Hematopoietic multipotent progenitor cell treated with erythropoietin and hydrocortisone succinate and interleukin-3 and kit ligand, for 17 days (in vitro differentiated cells): ENCODE measurements at regions not wholly inside any gene's neighbourhood (a gene's known extent, or its start where the extent isn't known, plus 50 kb on each side); places are given as distances from the start of the nearest gene placed in this dataset.
"Not testable (repeated sequence)": the region's sequence is repeated elsewhere in the genome, so short reads cannot be mapped to it uniquely, and the experiment has no call there.

ENCODE experiments used
- DNase-seq: peaks from one replicate; pipeline ENCODE4 v3.0.0-alpha.2; 2015; ENCODE audit warnings: low spot score

DNA sequence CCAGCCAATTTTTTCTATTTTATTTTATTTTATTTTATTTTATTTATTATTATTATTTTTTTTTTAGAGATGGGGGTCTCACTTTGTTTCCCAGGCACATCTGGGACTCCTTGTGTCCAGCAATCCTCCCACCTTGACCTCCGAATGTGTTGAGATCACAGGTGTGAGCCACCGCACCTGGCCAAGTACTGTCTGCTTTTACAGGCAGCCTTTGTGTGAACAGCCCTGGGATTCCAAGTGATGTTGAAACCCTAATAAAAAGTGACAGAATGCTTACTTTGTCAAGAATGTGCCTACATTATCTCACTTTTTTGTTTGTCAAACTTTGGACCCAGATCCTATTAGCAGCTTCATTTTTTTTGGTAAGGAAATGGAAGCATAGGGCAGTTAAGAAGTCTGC, 220.1 kb upstream of the EDNRB start:
- no peak for DNase-seq

DNA sequence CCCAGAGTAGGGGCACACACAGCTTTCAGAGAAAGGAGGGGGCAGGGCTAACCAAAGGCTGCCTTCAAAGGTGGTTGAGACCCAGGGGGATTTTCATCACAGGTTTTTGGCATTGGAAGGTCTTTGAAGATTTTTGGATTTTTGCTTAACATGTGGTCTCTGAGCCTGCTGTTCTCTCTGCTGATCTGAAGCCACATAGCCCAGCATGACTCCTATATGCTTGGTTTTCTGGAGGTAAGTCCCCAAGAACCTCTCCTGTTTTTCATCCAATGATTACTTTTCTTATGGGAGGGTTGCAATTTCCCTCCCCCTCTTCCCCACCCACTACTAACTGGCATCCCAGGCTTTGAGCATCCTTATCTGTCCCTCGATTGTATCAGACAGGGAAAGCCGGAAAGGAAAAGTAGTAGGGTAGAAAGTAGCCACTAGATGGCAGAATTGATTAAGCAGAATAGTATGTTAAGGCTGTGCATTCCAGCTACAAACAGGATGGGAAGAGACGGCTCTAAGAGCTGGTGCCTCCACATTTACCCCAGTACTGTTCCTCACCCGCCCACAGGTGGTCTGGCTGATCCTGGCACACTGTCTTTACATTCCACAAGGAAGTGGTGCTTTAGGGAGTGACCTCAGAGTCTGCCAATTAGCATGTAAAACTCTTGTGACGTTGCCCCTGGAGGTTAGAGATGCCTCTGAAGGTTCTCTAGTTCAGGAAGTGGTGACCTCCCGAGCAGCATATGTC, 218.9 kb upstream of the EDNRB start:
- DNase-seq = peak; percentile 25

DNA sequence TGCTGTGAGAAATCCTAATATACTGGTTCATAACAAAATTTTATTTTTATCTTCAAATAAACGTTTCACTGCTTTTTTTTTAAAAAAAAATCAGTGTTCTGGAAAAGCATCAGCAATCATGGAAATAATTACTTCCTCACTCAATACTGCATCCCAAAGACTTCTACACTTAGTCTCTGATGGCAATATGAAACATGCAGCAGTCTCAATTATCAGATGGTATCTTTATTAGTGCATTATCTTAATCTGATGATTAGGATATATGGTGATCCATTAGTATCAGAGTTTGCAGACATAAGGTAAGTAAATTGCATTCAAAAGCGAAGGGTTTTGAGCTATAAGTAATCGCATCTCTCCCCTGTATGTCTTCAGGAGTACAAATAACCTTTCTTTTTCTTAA, 218.3 kb upstream of the EDNRB start:
- no peak for DNase-seq

DNA sequence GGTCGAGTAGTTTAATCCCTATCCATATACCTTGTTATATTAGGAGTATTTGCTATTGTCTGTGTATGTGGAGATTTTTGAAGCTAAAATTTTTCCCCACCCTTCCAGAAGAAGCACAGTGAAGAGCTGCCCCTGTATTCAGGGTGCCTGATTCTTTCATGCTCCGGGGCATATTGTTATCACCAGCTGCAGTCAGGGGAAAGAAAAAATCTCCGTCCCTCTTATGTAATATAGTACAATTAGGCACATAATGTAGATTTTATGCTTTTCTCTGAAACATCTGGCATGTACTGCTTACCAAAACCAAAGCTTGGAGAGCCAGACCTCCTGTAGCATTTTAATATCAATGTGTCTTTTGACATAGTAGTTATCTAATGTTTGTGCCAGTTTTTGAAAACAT, 214.9 kb upstream of the EDNRB start:
- DNase-seq = no peak

DNA sequence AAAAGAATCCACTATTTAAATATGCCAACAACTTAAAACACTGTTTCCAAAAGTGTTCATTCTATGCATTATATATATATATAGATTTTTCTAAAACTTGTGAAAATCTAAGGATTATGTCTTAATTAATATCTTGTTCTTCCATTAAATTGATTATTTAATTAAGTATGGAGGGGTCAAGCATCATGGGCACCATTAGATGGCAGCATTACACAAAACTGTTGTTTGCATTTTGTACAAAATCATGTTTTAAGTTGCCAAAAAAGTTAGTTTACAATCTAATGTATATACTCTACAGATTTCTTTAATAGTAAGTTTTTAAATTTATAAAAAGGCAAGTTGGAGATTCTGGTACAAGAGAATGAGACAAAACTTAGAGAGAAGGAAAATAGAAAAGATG, 213.2 kb upstream of the EDNRB start:
- DNase-seq = no peak

DNA sequence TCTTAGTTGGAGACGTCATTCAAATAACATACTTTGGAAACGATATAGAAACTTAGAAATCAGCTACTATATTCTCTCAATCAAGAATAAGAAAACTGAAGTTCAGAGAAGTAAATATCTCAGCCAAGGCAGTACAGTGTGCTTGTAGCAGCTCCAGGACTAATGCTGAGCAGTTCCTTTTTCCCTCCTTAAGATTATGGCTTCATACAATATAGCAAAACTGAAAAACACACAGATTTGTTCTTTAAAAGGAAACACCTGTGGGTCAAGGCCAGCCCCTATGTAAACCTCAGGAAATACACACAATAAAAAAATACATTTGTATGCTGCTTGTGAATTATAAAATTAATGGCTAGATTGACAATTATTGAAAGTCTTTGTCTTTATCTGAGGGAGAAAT, 212.7 kb upstream of the EDNRB start:
- no peak for DNase-seq

DNA sequence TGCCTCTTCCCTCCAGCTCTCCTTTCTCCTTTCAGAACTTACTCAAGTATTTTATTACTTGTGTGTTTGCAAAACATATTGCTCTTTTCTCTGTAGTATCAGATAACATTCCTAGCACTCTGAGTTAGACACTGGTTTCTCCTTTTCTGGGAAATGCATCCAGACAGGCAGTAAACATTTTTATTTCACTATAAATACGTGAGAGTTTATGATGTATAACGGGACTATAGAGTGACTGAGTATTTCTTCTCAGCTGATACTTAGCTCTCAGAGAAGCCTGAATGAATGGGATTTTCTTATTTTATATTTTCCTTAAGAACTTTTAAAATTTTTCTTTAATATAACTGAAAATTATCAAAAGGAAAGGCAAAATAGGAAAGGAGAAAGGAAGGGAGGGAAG, 211.2 kb upstream of the EDNRB start:
- no peak for DNase-seq

DNA sequence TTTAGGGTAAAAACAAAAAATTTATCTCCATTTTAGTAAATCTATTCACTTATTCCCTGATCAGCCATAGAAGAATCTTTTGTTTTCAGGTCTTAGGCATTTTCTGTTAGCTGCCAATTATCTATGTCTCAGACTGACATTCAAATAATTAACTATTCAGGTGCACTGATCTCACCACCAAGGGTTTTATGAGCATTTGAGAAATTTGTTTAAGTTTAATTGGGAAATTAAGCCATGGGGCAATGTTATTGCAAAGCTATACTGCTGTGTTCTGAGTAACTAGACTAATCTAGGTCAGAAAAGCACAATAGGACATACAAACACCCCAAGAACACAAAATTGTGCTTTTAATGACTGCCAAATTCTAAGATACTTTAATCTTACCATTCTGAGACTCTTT, 210.7 kb upstream of the EDNRB start:
- no peak for DNase-seq

DNA sequence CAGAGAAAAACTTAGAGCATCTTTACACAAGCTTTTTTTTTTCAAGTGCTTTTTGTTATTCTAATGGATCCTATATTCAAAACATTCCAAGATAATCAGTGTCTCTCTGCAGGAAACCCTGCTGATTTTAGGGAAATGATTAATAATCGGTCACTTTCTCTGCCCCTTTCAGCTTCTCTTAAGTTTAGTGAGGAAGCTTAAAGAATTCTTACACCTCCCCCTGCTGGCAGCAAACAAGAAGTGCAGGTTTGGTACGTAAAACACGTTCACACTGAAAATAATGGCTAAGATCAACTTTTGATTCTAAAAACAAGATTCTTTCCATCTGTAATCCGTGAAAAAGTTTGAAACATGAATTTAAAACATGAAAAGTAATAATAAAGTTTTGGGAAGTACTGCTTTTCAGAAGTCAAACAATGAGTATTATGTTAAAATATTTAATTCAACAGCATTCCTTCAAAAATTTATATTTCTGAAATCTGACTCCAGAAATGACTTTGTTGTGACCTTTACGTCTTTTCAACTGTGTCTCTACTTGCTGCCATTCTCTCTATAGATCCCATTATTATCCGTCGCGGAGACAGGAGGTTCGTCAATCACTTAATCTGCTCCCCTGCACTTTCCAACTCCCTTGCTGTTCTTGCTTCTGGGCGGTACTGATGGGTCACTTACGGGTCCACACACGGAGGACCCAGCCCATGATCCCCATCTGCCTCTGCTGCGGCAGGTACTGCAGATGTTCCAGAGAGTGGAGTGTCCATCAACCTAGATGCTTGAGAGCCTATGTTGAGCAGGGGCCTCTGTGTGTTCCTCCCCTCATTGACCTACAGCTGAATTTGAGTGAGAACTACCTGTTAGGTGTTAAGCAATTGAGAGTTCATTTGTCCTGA, 203.1 kb upstream of the EDNRB start:
- DNase-seq = peak; percentile 41

DNA sequence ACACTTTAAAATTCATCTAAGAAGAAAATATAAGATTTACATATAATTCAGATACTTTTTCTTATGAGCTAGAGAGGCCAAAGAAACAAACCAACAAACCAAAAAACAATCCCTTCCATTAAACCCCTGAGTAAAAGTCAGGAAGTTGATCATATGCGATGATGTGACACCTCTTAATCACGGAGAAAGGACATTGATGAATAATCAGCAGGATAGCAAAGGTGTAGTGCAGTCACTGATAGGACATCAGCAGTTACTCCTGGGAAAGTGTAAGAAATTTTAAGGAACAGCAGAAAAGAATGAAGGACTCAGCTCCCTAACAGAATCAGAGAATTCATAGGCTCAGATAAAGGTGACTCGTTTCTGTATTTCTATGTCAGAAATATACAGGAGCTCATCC, 202.4 kb upstream of the EDNRB start:
- no peak for DNase-seq

DNA sequence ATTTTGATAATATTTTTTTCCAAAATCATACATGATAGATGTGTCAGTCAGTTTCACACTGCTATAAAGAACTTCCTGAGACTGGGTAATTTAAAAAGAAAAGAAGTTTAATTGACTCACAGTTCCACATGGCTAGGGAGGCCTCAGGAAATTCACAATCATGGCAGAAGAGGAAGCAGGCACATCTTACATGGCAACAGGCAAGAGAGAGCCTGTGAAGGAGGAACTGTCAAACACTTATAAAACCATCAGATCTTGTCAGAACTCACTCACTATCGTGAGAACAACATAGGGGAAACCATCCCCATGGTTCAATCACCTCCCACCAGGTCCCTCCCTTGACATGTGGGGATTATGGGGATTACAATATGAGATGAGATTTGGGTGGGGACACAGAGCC, 201.5 kb upstream of the EDNRB start:
- not testable (repeated sequence) for DNase-seq

DNA sequence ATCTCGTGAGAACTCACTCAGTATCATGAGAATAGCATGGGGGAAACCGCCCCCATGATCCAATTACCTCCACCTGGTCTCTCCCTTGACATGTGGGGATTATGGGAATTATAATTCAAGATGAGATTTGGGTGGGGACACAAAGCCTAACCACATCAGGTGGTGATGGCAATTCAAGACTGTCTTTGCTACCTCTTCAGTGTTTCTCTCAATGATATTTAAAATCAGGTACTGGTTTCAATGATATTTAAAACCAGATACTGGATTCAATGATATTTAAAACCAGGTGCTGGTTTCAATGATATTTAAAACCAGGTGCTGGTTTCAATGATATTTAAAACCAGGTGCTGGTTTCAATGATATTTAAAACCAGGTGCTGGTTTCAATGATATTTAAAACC, 198.4 kb upstream of the EDNRB start:
- DNase-seq = not testable (repeated sequence)

DNA sequence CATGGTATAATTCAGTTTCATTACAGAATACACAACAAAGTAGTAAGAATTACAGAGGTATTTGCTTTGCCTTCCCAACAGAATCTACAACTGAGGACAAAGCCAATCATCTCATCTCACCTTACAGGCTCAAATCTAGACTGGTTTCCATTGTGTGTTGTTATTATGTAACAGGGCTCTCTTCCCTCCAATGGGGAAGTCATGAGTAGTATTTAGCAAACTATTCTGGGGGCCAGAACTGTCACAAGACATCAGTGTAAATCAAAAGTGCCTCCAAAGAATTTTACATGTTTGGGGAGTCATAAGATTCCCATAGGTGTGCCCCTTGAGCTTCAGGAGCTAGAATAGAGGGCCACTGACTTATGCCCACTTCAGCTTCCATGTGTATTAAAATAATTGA, 187.0 kb upstream of the EDNRB start:
- DNase-seq = no peak

DNA sequence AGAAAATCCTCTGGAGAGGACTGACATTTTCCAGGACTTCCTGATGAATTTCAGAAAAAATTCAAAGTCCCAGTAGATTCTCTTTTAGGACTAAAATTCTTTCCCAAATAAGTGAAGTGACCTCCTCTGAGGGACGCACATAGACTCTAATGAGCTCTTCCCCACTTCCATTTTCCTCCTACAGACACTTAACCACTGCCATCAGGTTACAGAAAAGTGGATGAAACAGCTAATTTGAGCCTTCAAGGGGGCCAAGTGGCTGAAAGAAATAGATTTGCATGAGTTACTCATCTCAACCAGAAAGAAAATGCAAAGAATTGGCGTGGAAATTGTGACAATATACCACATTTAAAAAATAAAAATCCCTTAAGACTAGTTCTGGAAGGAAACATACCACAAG, 185.3 kb upstream of the EDNRB start:
- DNase-seq = no peak

DNA sequence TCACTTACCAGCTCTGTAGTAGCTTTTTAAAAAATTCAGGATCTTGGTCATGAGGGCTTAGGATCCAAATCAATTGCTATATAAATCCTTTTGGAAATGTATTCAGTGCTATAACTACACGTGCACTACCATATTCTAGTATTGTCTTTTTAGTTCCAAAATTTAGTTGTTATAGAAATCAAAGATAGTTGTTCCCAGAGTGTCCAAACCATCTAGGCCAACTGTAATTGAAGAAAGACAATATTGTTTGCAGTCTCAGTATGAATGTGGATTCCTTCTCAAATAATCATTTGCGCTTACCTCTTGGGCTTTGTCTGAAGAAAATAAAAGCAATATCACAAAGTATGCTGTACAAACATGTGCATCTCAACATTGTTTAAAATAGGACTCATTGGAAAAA, 184.1 kb upstream of the EDNRB start:
- DNase-seq = no peak

DNA sequence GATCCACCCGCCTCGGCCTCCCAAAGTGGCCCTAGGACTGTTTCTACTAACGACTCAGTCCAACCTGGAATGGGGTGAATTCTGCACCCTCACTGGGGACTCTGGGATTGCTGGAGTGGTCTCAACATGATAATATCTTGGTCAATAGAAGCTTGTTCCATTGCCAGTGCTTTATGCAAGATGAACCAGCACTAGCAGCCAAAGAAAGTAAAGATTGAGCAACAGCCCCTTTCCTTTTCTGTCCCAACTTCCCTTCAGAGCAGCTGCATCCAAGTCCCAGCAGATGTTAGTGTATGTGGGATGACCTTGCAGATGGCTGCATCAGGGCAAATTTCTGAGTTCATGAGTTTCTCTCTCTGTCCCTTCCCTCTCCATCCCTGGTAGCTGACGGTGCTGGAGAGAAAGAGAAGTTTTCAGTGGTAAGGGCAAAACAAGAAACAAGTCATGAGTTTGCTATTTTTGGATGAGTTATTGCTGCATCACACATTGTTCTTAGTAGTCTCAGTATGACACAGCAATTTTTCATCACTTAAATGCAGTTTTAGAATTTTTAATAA, 183.6 kb upstream of the EDNRB start:
- DNase-seq = no peak

DNA sequence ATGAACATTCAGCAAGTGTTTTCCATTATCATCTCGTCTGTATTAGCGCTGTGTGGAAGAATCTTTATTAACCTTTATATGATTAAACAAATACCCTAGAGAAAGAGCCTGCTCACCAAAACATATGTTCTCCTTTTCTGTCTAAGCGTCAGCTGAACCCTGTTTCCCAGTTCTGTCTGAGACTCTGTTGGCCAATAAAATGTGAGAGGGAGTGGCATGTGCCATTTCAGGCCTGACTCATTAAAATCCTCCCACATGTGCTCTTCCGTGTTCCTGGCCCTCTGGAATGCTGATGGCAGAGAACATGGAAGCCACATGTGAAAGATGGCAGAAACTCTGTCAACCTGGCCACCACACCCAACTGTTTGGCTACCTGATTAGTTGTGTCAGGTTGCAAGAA, 181.9 kb upstream of the EDNRB start:
- no peak for DNase-seq

DNA sequence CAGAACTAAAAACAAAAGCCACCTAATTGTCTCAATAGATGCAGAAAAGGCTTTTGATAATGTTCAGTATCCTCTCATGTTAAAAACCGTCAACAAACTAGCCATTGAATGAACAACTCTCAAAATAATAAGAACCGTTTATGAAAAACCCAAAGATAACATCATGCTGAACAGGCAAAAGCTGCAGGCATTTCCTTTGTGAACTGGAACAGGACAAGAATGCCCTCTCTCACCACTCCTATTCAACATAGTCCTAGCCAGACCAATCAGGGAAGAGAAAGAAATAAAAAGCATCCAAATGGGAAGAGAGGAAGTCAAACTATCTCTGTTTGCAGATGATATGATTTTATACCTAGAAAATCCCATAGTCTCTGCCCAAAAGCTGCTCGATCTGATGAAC, 179.6 kb upstream of the EDNRB start:
- DNase-seq = no peak

DNA sequence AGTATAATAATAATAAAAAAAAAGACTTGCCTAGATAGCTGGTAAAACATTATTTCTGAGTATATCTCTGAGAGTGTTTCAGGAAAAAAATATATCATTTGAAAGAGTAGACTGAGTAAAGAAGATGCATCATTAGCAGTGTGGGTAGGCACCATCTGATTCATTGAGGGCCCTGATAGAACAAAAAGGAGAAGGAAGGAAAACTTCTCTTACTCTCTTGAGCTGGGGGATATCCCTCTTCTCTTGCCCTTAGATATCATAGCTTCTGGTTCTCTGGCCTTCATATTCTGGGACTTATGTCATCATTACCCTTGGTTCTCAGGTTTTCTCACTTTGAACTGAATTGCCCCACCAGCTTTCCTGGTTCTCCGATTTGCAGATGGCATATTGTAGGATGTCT, 177.6 kb upstream of the EDNRB start:
- no peak for DNase-seq

DNA sequence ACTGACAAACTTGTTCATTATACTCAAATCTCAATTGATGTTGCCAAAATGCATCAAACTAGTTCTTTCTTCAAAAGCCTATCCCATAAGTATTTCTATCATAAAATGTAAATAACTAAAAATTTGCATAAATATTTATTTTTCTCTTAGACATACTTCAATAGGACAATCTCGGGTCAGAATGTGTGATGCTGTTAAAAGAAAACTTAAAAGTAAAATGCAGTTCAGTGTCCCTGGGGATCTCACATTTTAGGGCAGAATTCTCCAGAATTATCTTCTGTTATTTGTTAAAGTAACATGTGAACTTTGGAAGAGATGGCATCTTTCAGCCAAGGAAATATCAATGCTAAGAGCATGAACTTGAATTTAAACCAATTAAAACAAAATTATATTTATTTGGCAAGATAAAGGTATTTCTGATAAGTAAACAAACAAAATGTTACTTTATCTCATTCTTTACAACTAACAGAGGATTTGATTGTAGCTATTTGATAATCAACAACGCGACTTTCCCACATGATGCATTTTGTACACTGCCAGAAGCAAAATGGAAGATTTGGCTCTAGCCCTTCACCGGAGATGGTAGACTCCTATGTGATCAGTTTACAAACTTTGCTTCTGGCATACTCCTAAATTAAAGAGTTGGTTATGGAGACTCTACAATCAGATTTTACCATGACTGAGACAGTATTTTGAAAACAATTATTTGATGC, 169.5 kb upstream of the EDNRB start:
- DNase-seq = no peak

DNA sequence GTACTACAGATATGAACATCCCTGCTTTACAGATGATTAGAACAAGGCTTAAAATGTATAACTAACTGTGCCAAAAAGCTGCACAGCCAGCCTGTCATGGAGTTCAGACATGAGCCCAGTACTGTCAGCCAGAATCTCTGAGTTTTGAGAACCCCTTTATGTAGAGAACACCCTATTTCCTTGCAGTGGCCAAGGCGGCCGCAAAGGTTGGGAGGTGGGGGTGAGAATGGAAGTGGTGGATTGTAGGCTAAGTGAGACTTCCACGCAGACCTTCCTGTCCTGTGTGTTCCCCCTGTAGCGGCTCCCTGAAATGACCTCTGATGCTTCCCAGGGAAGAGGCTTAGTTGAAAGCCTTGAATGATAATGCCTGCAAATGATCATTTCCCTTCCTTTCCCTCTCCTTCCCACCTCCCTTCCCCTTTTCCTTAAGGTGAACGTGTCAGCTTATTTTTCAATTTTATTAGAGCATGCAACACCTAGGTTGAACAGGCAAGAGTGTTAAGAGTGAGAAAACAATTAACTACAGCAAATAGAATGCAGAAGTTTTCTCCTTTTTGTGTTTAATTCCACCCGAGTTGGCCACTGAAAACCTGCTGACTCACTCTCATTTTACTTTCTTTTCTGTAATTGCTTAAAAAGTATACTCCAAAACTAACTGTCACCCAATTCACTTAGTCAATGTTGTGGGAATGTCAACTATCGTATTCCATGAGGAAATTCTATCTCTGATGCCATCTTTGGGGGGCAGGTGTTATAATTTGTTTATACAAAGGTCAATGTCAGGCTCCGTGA, 167.0 kb upstream of the EDNRB start:
- no peak for DNase-seq

DNA sequence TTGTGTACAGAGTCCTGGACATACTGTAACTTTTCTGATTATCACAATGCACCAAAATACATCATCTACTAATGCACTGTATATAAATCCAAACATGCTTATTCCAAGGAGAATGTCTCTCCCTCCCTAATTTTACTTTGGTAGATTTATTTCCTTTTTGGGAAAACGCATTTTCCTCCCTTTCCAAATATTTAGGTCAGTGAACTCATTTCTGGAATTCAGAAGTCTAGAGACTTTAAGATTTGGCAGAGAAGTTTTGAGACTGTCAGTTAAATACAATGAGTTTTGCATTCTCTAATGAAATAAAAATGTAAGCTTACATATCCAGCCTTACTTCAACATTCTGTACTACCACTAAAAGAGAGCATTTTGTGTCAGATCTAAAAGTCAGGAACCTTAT, 165.8 kb upstream of the EDNRB start:
- no peak for DNase-seq
